Tibial artery (tissue), 4 donors: ENCODE measurements at regions not wholly inside any gene's neighbourhood (a gene's known extent, or its start where the extent isn't known, plus 50 kb on each side); places are given as distances from the start of the nearest gene placed in this dataset.

Experiments
- DNase-seq, 2 donors: peaks; one replicate each; pipeline ENCODE4 v3.0.0-alpha.2; 2019
- H3K27ac ChIP-seq, 2 donors: fragments of 200-600 bp; sonication (generic) in 1 of 2; 1 replicate in 1 of 2; 2 replicates in 1 of 2; pipeline ENCODE4 v1.5.1; 2018 to 2019; ENCODE audit warnings: mild to moderate bottlenecking in 1 of 2
- H3K27me3 ChIP-seq, 2 donors: fragments of 200-600 bp; sonication (generic) in 1 of 2; one replicate each; pipeline versions ENCODE4 v1.5.1 to v1.6.0; 2016 to 2019
- H3K36me3 ChIP-seq, 3 donors: fragments of 200-600 bp; sonication (generic) in 2 of 3; one replicate each; pipeline ENCODE4 v1.5.1; 2016 to 2019; ENCODE audit warnings: mild to moderate bottlenecking in 2 of 3
- H3K4me1 ChIP-seq, 4 donors: fragments of 200-600 bp; sonication (generic) in 2 of 4; 1 replicate in 3 of 4; 2 replicates in 1 of 4; pipeline ENCODE4 v1.5.1; 2016 to 2019
- H3K4me3 ChIP-seq, 2 donors: fragments of 200-600 bp; sonication (generic) in 1 of 2; 1 replicate in 1 of 2; 2 replicates in 1 of 2; pipeline ENCODE4 v1.5.1; 2018 to 2019; ENCODE audit warnings: mild to moderate bottlenecking in 2 of 2
- H3K9me3 ChIP-seq, 3 donors: fragments of 200-600 bp; sonication (generic) in 1 of 3; one replicate each; pipeline ENCODE4 v1.5.1; 2016 to 2019
- CTCF ChIP-seq, 2 experiments: fragments of 200-600 bp in 1 of 2; fragments of 450-650 bp in 1 of 2; IDR thresholded peaks; one replicate each; pipeline ENCODE4 v1.5.1; 2017 to 2019; ENCODE audit warnings: antibody characterized with exemption in 2 of 2, mild to moderate bottlenecking in 1 of 2, moderate library complexity in 1 of 2
- intact Hi-C: fragments of 100-400 bp; cut with DNase I; formaldehyde crosslinking; loops from one replicate; pipeline ENCODE4 v1.15.0; 2023; ENCODE audit warnings: low total_unique reads

GRCh38 chr13:68627379-68627778 is 1397.2 kb upstream of the PCDH9 start:
- intact Hi-C loops = no loop called here
- H3K4me3 ChIP-seq = no peak overlapping the region
- DNase-seq = no peak
- no peaks in the 10 kb centered on the region for H3K36me3 ChIP-seq
- TF ChIP-seq CTCF (IDR thresholded peaks at IDR 0.05) = no peak
- H3K4me1 ChIP-seq = no peaks in the 10 kb centered on the region
- H3K27me3 ChIP-seq = no peaks in the 10 kb centered on the region
- H3K9me3 ChIP-seq = no peaks in the 10 kb centered on the region
- no peak overlapping the region for H3K27ac ChIP-seq

- no peaks in the 10 kb centered on the region for H3K27me3 ChIP-seq
- intact Hi-C loops = no loop called here
- H3K36me3 ChIP-seq = no peaks in the 10 kb centered on the region
- no peak for DNase-seq
- no peak for TF ChIP-seq CTCF (IDR thresholded peaks at IDR 0.05)
- H3K27ac ChIP-seq = no peak overlapping the region
- H3K4me1 ChIP-seq = no peaks in the 10 kb centered on the region
- no peak overlapping the region for H3K4me3 ChIP-seq
- H3K9me3 ChIP-seq = no peaks in the 10 kb centered on the region
Measured at GRCh38 chr13:68616600-68617222, 1386.6 kb upstream of the PCDH9 start.

GRCh38 chr13:68609661-68610060 is 1379.5 kb upstream of the PCDH9 start:
- no peak for DNase-seq
- H3K9me3 ChIP-seq = no peaks in the 10 kb centered on the region
- H3K36me3 ChIP-seq = no peaks in the 10 kb centered on the region
- H3K4me3 ChIP-seq = no peak overlapping the region
- H3K4me1 ChIP-seq = no peaks in the 10 kb centered on the region
- H3K27ac ChIP-seq = no peak overlapping the region
- no peak for TF ChIP-seq CTCF (IDR thresholded peaks at IDR 0.05)
- H3K27me3 ChIP-seq = no peaks in the 10 kb centered on the region
- intact Hi-C loops = no loop called here

- intact Hi-C loops = no loop called here
- no peak for DNase-seq
- Histone ChIP-seq H3K4me1 (no peaks in the 10 kb centered on the region), H3K9me3 (no peaks in the 10 kb centered on the region), H3K36me3 (no peaks in the 10 kb centered on the region), H3K27me3 (no peaks in the 10 kb centered on the region), H3K27ac (no peak overlapping the region), H3K4me3 (no peak overlapping the region)
- no peak for TF ChIP-seq CTCF (IDR thresholded peaks at IDR 0.05)
Measured at GRCh38 chr13:68608147-68608546, 1378.0 kb upstream of the PCDH9 start.

- no peak for DNase-seq
- H3K27ac ChIP-seq = no peak overlapping the region
- intact Hi-C loops = no loop called here
- no peaks in the 10 kb centered on the region for H3K36me3 ChIP-seq
- no peaks in the 10 kb centered on the region for H3K27me3 ChIP-seq
- H3K4me3 ChIP-seq = no peak overlapping the region
- no peak for TF ChIP-seq CTCF (IDR thresholded peaks at IDR 0.05)
- no peaks in the 10 kb centered on the region for H3K4me1 ChIP-seq
- no peaks in the 10 kb centered on the region for H3K9me3 ChIP-seq
Measured at GRCh38 chr13:68597641-68598040, 1367.5 kb upstream of the PCDH9 start.

GRCh38 chr13:68588623-68589022 is 1358.5 kb upstream of the PCDH9 start:
- no peak for DNase-seq
- Histone ChIP-seq H3K36me3 (no peaks in the 10 kb centered on the region), H3K9me3 (no peaks in the 10 kb centered on the region), H3K27ac (no peak overlapping the region), H3K27me3 (no peaks in the 10 kb centered on the region), H3K4me3 (no peak overlapping the region), H3K4me1 (no peaks in the 10 kb centered on the region)
- intact Hi-C loops = no loop called here
- TF ChIP-seq CTCF (IDR thresholded peaks at IDR 0.05) = no peak
